ENCODE measurements at regions not wholly inside any gene's neighbourhood (a gene's known extent, or its start where the extent isn't known, plus 50 kb on each side); places are given as distances from the start of the nearest gene placed in this dataset.
A peak's percentile ranks its signal among the peaks of the same experiment; 100 is the strongest.

DNA sequence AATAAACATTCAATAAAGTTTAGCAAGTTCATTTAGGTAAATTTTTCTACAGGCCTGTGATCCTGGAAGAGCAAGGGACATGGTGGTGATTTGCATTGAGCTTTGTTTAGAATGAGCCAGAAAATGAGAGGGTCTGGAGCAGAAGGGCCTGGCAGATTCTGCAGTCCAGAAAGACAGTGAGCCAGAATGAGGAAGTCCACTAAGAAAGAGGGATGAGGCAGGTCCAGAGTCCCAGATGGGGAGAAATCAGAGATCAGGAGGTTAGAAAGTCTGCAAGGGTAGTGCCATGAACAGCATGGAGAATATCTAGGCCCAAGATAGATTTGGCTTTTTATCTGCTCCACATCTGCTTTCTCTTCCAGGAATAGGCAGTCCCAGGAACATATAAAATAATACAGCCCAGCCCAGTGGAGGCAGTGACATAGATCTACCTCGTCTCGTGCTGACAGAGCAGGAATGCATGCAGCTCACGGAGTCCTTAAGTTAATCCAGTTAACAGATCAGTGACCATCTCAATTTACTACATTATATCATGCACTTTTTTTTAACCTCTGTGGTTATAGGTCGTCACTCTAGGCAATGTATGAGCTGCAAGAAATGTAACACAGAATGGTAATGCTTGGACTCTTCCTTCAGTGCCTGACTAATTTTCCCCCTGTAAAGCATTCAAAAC is 429.0 kb downstream of the SUCLG1 start (continued):
- TF ChIP-seq, protein P1, sequence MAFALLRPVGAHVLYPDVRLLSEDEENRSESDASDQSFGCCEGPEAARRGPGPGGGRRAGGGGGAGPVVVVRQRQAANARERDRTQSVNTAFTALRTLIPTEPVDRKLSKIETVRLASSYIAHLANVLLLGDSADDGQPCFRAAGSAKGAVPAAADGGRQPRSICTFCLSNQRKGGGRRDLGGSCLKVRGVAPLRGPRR (CRISPR knock-in tag; IDR thresholded peaks at IDR 0.05), result no peak
- TF ChIP-seq CHD1 (IDR thresholded peaks at IDR 0.05; ENCODE audit: low read length), result no peak
- no peak for TF ChIP-seq HMGXB4 (CRISPR knock-in tag; IDR thresholded peaks at IDR 0.05)
- TF ChIP-seq POLR3A (IDR thresholded peaks at IDR 0.05; ENCODE audit: borderline replicate concordance, extremely low read depth, insufficient read depth, insufficient read length), result no peak
- TF ChIP-seq MBD1 (CRISPR knock-in tag; IDR thresholded peaks at IDR 0.05), result no peak
- no peak for TF ChIP-seq ZNF174 (CRISPR knock-in tag; IDR thresholded peaks at IDR 0.05)
- TF ChIP-seq, protein P2, sequence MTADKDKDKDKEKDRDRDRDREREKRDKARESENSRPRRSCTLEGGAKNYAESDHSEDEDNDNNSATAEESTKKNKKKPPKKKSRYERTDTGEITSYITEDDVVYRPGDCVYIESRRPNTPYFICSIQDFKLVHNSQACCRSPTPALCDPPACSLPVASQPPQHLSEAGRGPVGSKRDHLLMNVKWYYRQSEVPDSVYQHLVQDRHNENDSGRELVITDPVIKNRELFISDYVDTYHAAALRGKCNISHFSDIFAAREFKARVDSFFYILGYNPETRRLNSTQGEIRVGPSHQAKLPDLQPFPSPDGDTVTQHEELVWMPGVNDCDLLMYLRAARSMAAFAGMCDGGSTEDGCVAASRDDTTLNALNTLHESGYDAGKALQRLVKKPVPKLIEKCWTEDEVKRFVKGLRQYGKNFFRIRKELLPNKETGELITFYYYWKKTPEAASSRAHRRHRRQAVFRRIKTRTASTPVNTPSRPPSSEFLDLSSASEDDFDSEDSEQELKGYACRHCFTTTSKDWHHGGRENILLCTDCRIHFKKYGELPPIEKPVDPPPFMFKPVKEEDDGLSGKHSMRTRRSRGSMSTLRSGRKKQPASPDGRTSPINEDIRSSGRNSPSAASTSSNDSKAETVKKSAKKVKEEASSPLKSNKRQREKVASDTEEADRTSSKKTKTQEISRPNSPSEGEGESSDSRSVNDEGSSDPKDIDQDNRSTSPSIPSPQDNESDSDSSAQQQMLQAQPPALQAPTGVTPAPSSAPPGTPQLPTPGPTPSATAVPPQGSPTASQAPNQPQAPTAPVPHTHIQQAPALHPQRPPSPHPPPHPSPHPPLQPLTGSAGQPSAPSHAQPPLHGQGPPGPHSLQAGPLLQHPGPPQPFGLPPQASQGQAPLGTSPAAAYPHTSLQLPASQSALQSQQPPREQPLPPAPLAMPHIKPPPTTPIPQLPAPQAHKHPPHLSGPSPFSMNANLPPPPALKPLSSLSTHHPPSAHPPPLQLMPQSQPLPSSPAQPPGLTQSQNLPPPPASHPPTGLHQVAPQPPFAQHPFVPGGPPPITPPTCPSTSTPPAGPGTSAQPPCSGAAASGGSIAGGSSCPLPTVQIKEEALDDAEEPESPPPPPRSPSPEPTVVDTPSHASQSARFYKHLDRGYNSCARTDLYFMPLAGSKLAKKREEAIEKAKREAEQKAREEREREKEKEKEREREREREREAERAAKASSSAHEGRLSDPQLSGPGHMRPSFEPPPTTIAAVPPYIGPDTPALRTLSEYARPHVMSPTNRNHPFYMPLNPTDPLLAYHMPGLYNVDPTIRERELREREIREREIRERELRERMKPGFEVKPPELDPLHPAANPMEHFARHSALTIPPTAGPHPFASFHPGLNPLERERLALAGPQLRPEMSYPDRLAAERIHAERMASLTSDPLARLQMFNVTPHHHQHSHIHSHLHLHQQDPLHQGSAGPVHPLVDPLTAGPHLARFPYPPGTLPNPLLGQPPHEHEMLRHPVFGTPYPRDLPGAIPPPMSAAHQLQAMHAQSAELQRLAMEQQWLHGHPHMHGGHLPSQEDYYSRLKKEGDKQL (CRISPR knock-in tag; IDR thresholded peaks at IDR 0.05; ENCODE audit: borderline replicate concordance), result no peak
- no peak for TF ChIP-seq ZNF707 (CRISPR knock-in tag; conservative IDR thresholded peaks at IDR 0.05)
- TF ChIP-seq KAT2B (IDR thresholded peaks at IDR 0.05; ENCODE audit: low read depth, low read length), result no peak
- TF ChIP-seq JUND (IDR thresholded peaks at IDR 0.05; ENCODE audit: borderline replicate concordance, low read depth, low read length), result no peak
- no peak for TF ChIP-seq JUND (tag; IDR thresholded peaks at IDR 0.05; ENCODE audit: borderline replicate concordance, low read depth, low read length)
- TF ChIP-seq SMARCC2 (IDR thresholded peaks at IDR 0.05; ENCODE audit: low read depth), result no peak
- no peak for TF ChIP-seq SNIP1 (IDR thresholded peaks at IDR 0.05; ENCODE audit: low read depth)
- TF ChIP-seq BHLHE40 (IDR thresholded peaks at IDR 0.05; ENCODE audit: low read length), result 0 out of 2 replicates have a peak, but pooled peaks have one; percentile 19
- no peak for TF ChIP-seq GTF3C2 (IDR thresholded peaks at IDR 0.05; ENCODE audit: borderline replicate concordance, extremely low read depth, insufficient read length)
